Prostate gland (tissue), 2 donors: ENCODE measurements at regions not wholly inside any gene's neighbourhood (a gene's known extent, or its start where the extent isn't known, plus 50 kb on each side); places are given as distances from the start of the nearest gene placed in this dataset.

Experiments
- CTCF ChIP-seq, 4 experiments: fragments of 200-600 bp in 2 of 4; fragments of 450-650 bp in 2 of 4; sonication (generic) in 2 of 4; IDR thresholded peaks; 1 replicate in 3 of 4; 2 replicates in 1 of 4; pipeline ENCODE4 v1.5.1; 2016 to 2019; ENCODE audit warnings: antibody characterized with exemption in 4 of 4, mild to moderate bottlenecking in 2 of 4, moderate library complexity in 2 of 4
- POLR2A ChIP-seq: fragments of 450-650 bp; IDR thresholded peaks from one replicate; pipeline ENCODE4 v1.6.1; 2016; ENCODE audit warnings: antibody characterized with exemption, mild to moderate bottlenecking
- POLR2AphosphoS5 ChIP-seq: sonication (generic); formaldehyde crosslinking; IDR thresholded peaks from one replicate; pipeline ENCODE4 v1.6.1; 2017; ENCODE audit warnings: antibody characterized with exemption

- TF ChIP-seq POLR2A (no peak), CTCF (IDR thresholded peaks at IDR 0.05) (no peak), POLR2AphosphoS5 (no peak)
Measured at GRCh38 chr1:2916706-2917105, 104.6 kb upstream of the ACTRT2 start.
